ENCODE measurements at regions not wholly inside any gene's neighbourhood (a gene's known extent, or its start where the extent isn't known, plus 50 kb on each side); places are given as distances from the start of the nearest gene placed in this dataset.
A peak's percentile ranks its signal among the peaks of the same experiment; 100 is the strongest.
"Not testable (repeated sequence)": the region's sequence is repeated elsewhere in the genome, so short reads cannot be mapped to it uniquely, and the experiment has no call there.

DNA sequence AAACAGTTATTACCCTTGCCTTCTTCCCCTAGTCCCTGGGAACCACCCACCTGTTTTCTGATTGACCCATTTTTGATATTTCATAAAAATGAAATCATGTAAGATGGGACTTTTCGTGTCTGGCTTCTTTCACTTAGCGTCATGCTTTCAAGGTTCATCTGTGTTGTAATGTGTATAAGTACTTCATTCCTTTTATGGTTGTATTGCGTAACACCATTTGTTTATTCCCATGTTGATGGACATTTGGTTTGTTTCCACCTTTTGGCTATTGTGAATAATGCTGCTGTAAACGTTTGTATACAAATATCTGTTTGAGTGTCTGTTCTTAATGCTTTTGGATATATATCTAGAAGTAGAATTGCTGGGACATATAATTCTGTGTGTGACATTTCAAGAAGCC lies 650.1 kb upstream of the COX7C start:
- Histone ChIP-seq H3K27ac (ENCODE audit: low read length) (no peak overlapping the region), H3K9ac (ENCODE audit: low read length in 2 of 2) (no peak overlapping the region), H3K36me3 (ENCODE audit: control insufficient read depth in 2 of 2, insufficient read depth in 2 of 2, low read length in 2 of 2) (no peaks in the 10 kb centered on the region), H3K27me3 (ENCODE audit: control insufficient read depth in 1 of 2, insufficient read depth in 2 of 2, low read length in 2 of 2) (no peaks in the 10 kb centered on the region), H3K9me3 (ENCODE audit: control insufficient read depth in 2 of 2, low read length in 2 of 2) (no peaks in the 10 kb centered on the region), H3K4me3 (ENCODE audit: low read length in 2 of 2) (no peak overlapping the region), H3K4me1 (ENCODE audit: control insufficient read depth, insufficient read depth, low read length) (no peaks in the 10 kb centered on the region)

DNA sequence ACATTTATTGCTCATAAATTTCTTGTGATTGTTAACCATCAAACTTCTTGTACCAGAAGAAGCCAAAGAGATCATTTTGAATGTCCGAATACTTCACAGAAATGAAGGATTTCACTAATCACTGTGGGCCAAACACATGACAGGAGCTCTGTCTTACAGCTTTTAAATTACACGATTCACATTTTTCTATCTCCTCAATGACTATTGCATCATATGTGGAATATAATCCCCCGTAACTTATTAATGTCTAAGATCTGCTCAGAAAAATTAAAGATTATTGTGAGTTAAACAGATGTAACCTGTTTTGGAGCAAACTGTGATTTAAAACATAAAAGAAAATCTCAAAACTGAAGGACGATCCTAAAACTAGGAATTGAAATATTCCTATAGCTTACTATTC lies 645.2 kb upstream of the COX7C start:
- no peaks in the 10 kb centered on the region for H3K36me3 ChIP-seq (ENCODE audit: control insufficient read depth in 2 of 2, insufficient read depth in 2 of 2, low read length in 2 of 2)
- no peak overlapping the region for H3K9ac ChIP-seq (ENCODE audit: low read length in 2 of 2)
- H3K4me1 ChIP-seq (ENCODE audit: control insufficient read depth, insufficient read depth, low read length): no peaks in the 10 kb centered on the region
- no peak overlapping the region for H3K27ac ChIP-seq (ENCODE audit: low read length)
- no peaks in the 10 kb centered on the region for H3K27me3 ChIP-seq (ENCODE audit: control insufficient read depth in 1 of 2, insufficient read depth in 2 of 2, low read length in 2 of 2)
- H3K9me3 ChIP-seq (ENCODE audit: control insufficient read depth in 2 of 2, low read length in 2 of 2): no peaks in the 10 kb centered on the region
- no peak overlapping the region for H3K4me3 ChIP-seq (ENCODE audit: low read length in 2 of 2)

DNA sequence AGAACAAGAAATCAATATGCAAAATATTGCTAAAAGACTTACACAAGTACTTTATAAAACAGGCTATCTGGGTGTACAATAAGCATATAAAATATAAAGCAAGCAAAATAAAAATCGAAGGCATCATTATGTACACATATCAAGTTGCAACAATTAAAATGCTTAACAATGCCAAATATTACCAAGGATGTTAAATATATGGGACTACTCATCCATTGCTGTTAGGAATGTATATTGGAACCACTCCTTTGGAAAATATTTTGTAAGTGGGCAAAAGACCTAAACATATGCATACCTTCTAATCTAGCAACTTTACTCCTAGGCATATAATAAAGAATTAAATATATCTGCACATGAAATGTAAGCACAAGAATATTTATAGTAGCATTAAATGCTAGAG lies 632.6 kb upstream of the COX7C start:
- no peak overlapping the region for H3K9ac ChIP-seq (ENCODE audit: low read length in 2 of 2)
- H3K4me3 ChIP-seq (ENCODE audit: low read length in 2 of 2): no peak overlapping the region
- H3K27ac ChIP-seq (ENCODE audit: low read length): no peak overlapping the region
- no peaks in the 10 kb centered on the region for H3K27me3 ChIP-seq (ENCODE audit: control insufficient read depth in 1 of 2, insufficient read depth in 2 of 2, low read length in 2 of 2)
- no peaks in the 10 kb centered on the region for H3K4me1 ChIP-seq (ENCODE audit: control insufficient read depth, insufficient read depth, low read length)
- H3K36me3 ChIP-seq (ENCODE audit: control insufficient read depth in 2 of 2, insufficient read depth in 2 of 2, low read length in 2 of 2): no peaks in the 10 kb centered on the region
- H3K9me3 ChIP-seq (ENCODE audit: control insufficient read depth in 2 of 2, low read length in 2 of 2): no peaks in the 10 kb centered on the region

DNA sequence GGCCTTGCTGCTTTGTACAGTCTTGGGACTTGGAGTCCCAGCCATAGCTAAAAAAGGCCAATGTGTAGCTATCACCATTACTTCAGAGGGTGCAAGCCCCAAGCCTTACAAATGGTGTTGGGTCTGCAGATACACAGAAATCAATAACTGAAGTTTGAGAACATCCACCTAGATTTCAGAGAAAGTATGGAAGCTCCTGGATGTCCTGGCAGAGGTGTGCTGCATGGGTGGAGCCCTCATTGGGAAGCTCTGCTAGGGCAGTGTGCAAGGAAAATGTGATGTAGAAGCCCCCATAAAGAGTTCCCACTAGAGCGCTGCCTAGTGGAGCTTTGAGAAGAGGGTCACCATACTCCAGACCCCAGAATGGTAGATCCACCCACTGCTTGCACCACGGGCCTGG lies 626.7 kb upstream of the COX7C start:
- Histone ChIP-seq H3K9me3 (ENCODE audit: control insufficient read depth in 2 of 2, low read length in 2 of 2) (no peaks in the 10 kb centered on the region), H3K27ac (ENCODE audit: low read length) (no peak overlapping the region), H3K4me3 (ENCODE audit: low read length in 2 of 2) (no peak overlapping the region), H3K4me1 (ENCODE audit: control insufficient read depth, insufficient read depth, low read length) (no peaks in the 10 kb centered on the region), H3K27me3 (ENCODE audit: control insufficient read depth in 1 of 2, insufficient read depth in 2 of 2, low read length in 2 of 2) (no peaks in the 10 kb centered on the region), H3K36me3 (ENCODE audit: control insufficient read depth in 2 of 2, insufficient read depth in 2 of 2, low read length in 2 of 2) (no peaks in the 10 kb centered on the region), H3K9ac (ENCODE audit: low read length in 2 of 2) (no peak overlapping the region)

- H3K4me1 ChIP-seq (ENCODE audit: control insufficient read depth, insufficient read depth, low read length); H3K27ac ChIP-seq (ENCODE audit: low read length); H3K4me3 ChIP-seq (ENCODE audit: low read length in 2 of 2); H3K9ac ChIP-seq (ENCODE audit: low read length in 2 of 2); H3K27me3 ChIP-seq (ENCODE audit: control insufficient read depth in 1 of 2, insufficient read depth in 2 of 2, low read length in 2 of 2); H3K36me3 ChIP-seq (ENCODE audit: control insufficient read depth in 2 of 2, insufficient read depth in 2 of 2, low read length in 2 of 2); H3K9me3 ChIP-seq (ENCODE audit: control insufficient read depth in 2 of 2, low read length in 2 of 2): not testable (repeated sequence)
These were observed 623.1 kb upstream of the COX7C start for GRCh38 chr5:85994653-85995052.

GRCh38 chr5:85998656-85999055 lies 619.1 kb upstream of the COX7C start:
- Histone ChIP-seq H3K4me3 (ENCODE audit: low read length in 2 of 2) (no peak overlapping the region), H3K4me1 (ENCODE audit: control insufficient read depth, insufficient read depth, low read length) (no peaks in the 10 kb centered on the region), H3K27ac (ENCODE audit: low read length) (no peak overlapping the region), H3K9ac (ENCODE audit: low read length in 2 of 2) (no peak overlapping the region), H3K9me3 (ENCODE audit: control insufficient read depth in 2 of 2, low read length in 2 of 2) (no peaks in the 10 kb centered on the region), H3K36me3 (ENCODE audit: control insufficient read depth in 2 of 2, insufficient read depth in 2 of 2, low read length in 2 of 2) (no peaks in the 10 kb centered on the region), H3K27me3 (ENCODE audit: control insufficient read depth in 1 of 2, insufficient read depth in 2 of 2, low read length in 2 of 2) (no peaks in the 10 kb centered on the region)

DNA sequence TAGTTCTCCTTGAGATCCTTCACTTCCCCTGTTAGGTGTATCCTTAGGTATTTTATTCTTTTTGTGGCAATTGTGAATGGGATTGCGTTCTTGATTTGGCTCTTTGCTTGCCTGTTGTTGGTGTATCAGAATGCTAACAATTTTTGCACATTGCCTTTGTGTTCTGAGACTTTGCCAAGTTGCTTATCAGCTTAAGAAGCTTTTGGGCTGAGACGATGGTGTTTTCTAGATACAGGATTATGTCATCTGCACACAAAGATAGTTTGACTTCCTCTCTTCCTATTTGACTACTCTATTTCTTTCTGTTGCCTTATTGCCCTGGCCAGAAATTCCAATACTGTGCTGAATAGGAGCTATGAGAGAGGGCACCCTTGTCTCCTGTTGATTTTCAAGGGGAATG lies 609.4 kb upstream of the COX7C start:
- H3K27ac ChIP-seq (ENCODE audit: low read length): no peak overlapping the region
- H3K27me3 ChIP-seq (ENCODE audit: control insufficient read depth in 1 of 2, insufficient read depth in 2 of 2, low read length in 2 of 2): no peaks in the 10 kb centered on the region
- H3K9ac ChIP-seq (ENCODE audit: low read length in 2 of 2): no peak overlapping the region
- H3K4me3 ChIP-seq (ENCODE audit: low read length in 2 of 2): no peak overlapping the region
- no peaks in the 10 kb centered on the region for H3K4me1 ChIP-seq (ENCODE audit: control insufficient read depth, insufficient read depth, low read length)
- no peaks in the 10 kb centered on the region for H3K36me3 ChIP-seq (ENCODE audit: control insufficient read depth in 2 of 2, insufficient read depth in 2 of 2, low read length in 2 of 2)
- no peaks in the 10 kb centered on the region for H3K9me3 ChIP-seq (ENCODE audit: control insufficient read depth in 2 of 2, low read length in 2 of 2)

DNA sequence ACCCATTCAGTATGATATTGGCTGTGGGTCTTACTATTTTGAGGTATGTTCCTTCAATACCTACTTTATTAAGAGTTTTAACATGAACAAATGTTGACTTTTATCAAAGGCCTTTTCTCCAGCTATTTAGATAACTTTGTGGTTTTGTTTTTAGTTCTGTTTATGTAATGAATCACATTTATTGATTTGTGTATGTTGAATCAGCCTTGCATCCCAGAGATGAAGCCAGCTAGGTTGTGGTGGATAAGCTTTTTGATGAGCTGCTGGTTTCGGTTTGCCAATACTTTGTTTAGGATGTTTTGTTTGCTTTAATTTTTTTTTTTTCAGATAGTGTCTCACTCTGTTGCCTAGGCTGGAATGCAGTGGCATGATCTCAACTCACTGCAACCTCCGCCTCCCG lies 609.0 kb upstream of the COX7C start:
- H3K4me1 ChIP-seq (ENCODE audit: control insufficient read depth, insufficient read depth, low read length): no peaks in the 10 kb centered on the region
- no peaks in the 10 kb centered on the region for H3K27me3 ChIP-seq (ENCODE audit: control insufficient read depth in 1 of 2, insufficient read depth in 2 of 2, low read length in 2 of 2)
- no peaks in the 10 kb centered on the region for H3K9me3 ChIP-seq (ENCODE audit: control insufficient read depth in 2 of 2, low read length in 2 of 2)
- no peak overlapping the region for H3K9ac ChIP-seq (ENCODE audit: low read length in 2 of 2)
- H3K27ac ChIP-seq (ENCODE audit: low read length): no peak overlapping the region
- no peaks in the 10 kb centered on the region for H3K36me3 ChIP-seq (ENCODE audit: control insufficient read depth in 2 of 2, insufficient read depth in 2 of 2, low read length in 2 of 2)
- H3K4me3 ChIP-seq (ENCODE audit: low read length in 2 of 2): no peak overlapping the region

DNA sequence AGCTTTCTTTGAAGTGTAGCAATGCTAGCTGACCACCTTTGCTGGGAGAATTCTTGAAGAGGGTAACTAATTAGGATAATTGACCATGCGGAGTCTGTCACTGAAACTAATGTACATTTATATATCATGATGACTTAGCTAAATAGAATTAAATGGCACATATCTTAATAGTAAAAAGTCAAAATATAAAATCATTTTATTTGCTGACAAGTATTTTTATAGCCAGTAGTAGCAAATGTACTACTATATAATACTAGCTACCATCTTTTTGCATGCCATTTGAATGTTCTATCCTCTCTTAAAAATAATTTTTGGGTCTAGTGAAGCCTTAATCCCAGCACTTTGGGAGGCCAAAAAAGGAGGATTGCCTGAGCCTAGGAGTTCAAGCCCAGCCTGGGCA lies 605.8 kb upstream of the COX7C start:
- H3K4me3 ChIP-seq (ENCODE audit: low read length in 2 of 2): no peak overlapping the region
- H3K27ac ChIP-seq (ENCODE audit: low read length): no peak overlapping the region
- no peaks in the 10 kb centered on the region for H3K9me3 ChIP-seq (ENCODE audit: control insufficient read depth in 2 of 2, low read length in 2 of 2)
- no peak overlapping the region for H3K9ac ChIP-seq (ENCODE audit: low read length in 2 of 2)
- no peaks in the 10 kb centered on the region for H3K4me1 ChIP-seq (ENCODE audit: control insufficient read depth, insufficient read depth, low read length)
- H3K36me3 ChIP-seq (ENCODE audit: control insufficient read depth in 2 of 2, insufficient read depth in 2 of 2, low read length in 2 of 2): no peaks in the 10 kb centered on the region
- no peaks in the 10 kb centered on the region for H3K27me3 ChIP-seq (ENCODE audit: control insufficient read depth in 1 of 2, insufficient read depth in 2 of 2, low read length in 2 of 2)

DNA sequence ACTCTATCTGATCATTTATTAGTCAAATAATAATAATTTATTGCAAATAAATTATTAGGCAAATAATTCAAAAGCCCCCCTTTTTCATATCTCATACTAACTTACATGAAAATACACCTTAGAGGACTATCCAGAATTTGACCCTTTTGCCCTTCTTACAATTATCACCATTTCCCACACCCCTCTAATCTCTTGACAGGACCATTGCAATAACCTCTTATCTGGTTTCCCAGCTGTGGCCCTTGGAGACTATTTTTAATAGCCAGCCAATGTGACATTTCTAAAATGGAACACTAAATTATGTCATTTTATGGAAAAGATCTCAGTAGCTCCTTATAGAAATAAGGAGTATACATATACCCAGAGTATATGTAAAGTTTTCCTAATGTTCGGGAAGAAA lies 588.4 kb upstream of the COX7C start:
- Histone ChIP-seq H3K27me3 (ENCODE audit: control insufficient read depth in 1 of 2, insufficient read depth in 2 of 2, low read length in 2 of 2) (no peaks in the 10 kb centered on the region), H3K4me1 (ENCODE audit: control insufficient read depth, insufficient read depth, low read length) (no peaks in the 10 kb centered on the region), H3K36me3 (ENCODE audit: control insufficient read depth in 2 of 2, insufficient read depth in 2 of 2, low read length in 2 of 2) (no peaks in the 10 kb centered on the region), H3K4me3 (ENCODE audit: low read length in 2 of 2) (no peak overlapping the region), H3K27ac (ENCODE audit: low read length) (no peak overlapping the region), H3K9ac (ENCODE audit: low read length in 2 of 2) (no peak overlapping the region), H3K9me3 (ENCODE audit: control insufficient read depth in 2 of 2, low read length in 2 of 2) (no peaks in the 10 kb centered on the region)

- Histone ChIP-seq H3K9ac (ENCODE audit: low read length in 2 of 2) (no peak overlapping the region), H3K27me3 (ENCODE audit: control insufficient read depth in 1 of 2, insufficient read depth in 2 of 2, low read length in 2 of 2) (no peaks in the 10 kb centered on the region), H3K36me3 (ENCODE audit: control insufficient read depth in 2 of 2, insufficient read depth in 2 of 2, low read length in 2 of 2) (no peaks in the 10 kb centered on the region), H3K9me3 (ENCODE audit: control insufficient read depth in 2 of 2, low read length in 2 of 2) (no peaks in the 10 kb centered on the region), H3K4me3 (ENCODE audit: low read length in 2 of 2) (peak overlapping the region in 1 of 2 donors; percentile 2), H3K4me1 (ENCODE audit: control insufficient read depth, insufficient read depth, low read length) (no peaks in the 10 kb centered on the region), H3K27ac (ENCODE audit: low read length) (no peak overlapping the region)
These were observed 587.0 kb upstream of the COX7C start for GRCh38 chr5:86030753-86031152.

GRCh38 chr5:86038566-86038965 lies 579.2 kb upstream of the COX7C start:
- H3K36me3 ChIP-seq (ENCODE audit: control insufficient read depth in 2 of 2, insufficient read depth in 2 of 2, low read length in 2 of 2): no peaks in the 10 kb centered on the region
- no peak overlapping the region for H3K4me3 ChIP-seq (ENCODE audit: low read length in 2 of 2)
- H3K9me3 ChIP-seq (ENCODE audit: control insufficient read depth in 2 of 2, low read length in 2 of 2): no peaks in the 10 kb centered on the region
- H3K4me1 ChIP-seq (ENCODE audit: control insufficient read depth, insufficient read depth, low read length): no peaks in the 10 kb centered on the region
- H3K9ac ChIP-seq (ENCODE audit: low read length in 2 of 2): no peak overlapping the region
- H3K27me3 ChIP-seq (ENCODE audit: control insufficient read depth in 1 of 2, insufficient read depth in 2 of 2, low read length in 2 of 2): no peaks in the 10 kb centered on the region
- no peak overlapping the region for H3K27ac ChIP-seq (ENCODE audit: low read length)

Measured in stomach smooth muscle (tissue), 2 donors.